Stimulated activated CD8-positive, alpha-beta memory T cell treated with anti-CD3 and anti-CD28 coated beads, Interleukin-4, amount 100 ng/mL, for 48 hours (primary cell): ENCODE measurements at regions not wholly inside any gene's neighbourhood (a gene's known extent, or its start where the extent isn't known, plus 50 kb on each side); places are given as distances from the start of the nearest gene placed in this dataset.
"Not testable (repeated sequence)": the region's sequence is repeated elsewhere in the genome, so short reads cannot be mapped to it uniquely, and the experiment has no call there.

Experiments used
- DNase-seq: peaks from one replicate; pipeline ENCODE4 v3.0.0-alpha.2; 2020

DNA sequence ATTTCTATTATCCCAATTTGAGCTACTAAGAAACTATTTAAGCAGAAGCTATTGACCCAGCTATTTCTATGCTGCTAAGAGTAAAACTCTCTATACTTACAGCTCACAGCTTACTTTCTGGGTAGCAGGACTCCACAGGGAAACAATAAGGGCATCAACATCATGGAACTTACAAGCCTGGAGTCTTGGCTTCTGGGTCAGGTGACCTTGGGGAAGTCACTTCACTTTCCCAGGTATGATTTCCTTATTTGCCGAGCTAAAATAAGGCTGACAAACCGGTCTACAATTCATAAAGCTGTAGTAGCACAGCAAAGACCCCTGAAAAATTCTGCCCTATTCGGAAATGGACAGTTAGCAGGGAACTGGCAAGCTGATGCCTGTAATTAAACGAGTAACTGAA is 278.3 kb upstream of the NR2F2 start:
- DNase-seq = no peak

DNA sequence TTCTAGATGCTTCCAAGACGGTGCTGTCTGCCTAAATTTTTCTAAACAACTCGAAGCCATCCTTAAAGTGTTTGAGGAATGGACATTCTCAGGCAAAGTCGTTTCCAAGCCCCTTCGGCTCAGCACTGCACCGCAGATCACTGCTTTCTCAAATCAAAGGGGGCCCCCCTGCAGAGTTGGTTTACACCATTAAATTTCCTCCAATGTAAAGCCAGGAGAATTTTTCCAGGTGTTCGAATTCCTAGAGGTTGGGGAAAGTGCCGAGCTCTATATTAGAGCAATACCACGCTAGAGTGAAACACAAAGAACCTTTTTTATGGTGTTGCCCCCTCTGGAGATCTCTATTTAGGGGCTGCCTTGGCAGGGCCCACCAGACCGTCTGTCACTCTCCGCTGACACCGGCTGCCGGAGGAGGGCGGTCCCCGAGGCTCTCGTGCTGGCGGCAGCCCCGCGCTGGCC is 277.9 kb upstream of the NR2F2 start:
- DNase-seq = no peak

DNA sequence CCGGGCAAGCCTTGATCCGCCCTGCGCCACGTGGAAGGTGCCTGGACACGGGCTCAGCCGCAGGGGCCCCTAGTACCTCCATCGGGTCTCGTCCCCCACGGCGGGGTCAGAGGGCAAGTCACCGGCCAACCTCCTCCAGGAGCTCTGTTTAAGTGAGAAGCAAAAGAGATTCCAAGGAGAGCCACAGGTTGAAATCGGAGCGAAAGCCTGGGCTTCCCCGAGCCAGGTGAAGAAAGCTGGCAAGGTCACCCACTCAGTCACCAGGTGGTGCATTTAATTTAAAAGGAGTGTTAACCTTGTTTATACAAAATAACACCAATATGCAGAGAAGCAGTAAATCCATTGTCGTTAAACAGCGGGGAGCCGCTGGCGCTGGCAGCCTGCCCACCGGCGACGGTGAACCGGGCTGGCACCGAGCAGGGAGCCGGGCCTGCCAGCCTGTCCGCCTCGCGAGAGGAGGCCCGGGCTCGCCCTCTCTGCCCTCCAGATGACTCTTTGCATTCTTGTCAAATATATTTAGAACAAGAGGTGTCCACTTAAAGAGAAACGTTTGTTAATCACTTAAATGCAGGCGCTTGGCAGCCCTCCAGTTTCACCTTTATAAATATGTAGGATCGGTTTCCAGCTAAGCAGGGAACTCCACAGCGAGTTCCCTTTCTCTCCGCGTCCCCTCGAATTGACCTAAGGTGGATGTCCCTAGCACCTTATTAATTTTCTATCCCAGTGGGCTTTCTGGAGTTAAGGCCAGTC is 277.3 kb upstream of the NR2F2 start:
- no peak for DNase-seq

DNA sequence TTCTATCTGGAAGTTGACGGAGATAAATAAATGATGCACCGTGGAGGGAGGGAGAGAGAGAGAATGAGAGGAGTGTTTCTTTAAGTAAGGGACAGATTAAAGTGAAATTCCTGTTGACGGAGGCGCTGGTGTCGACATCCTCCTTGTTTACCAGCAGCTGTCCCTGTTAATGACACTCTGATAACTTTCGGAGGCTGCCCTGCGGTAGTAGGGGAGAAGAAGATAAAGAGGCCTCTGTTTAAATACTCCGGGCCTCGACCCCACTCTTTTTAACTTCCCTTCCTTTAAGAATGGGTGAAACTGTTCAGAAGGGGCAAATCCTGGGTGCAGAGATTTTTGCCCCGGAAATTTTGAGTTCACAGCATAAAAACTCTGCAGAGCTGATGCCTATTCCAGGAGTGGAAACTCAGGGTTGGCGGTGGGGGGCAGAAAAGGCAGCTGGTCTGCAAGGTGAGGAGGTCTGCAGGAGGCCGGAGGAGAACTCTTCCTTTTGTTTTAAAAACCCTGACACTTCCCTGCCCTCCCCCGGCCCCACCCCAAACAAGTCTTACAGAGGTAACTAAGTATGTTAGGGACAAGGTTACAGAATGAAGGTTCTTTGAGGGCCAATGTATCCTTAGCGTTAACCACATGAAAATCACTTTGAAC is 276.6 kb upstream of the NR2F2 start:
- no peak for DNase-seq

DNA sequence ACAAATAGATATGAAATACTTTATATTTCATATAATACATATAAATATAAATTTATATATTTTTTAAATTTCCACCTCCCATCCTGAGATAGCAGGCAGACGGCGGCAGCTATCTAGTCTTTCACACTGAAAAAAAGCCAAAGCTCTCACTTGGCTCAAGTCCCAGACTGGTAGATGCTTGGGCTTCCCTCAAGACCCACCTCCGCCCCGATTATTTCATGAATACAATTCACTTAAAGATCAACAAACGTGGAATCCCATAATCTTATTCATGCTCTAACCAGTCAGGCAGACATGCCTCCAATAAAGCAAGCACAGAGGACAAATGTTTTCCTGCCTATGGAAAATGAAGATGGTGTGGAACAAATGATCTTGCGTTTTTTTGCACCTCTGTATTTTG is 275.9 kb upstream of the NR2F2 start:
- no peak for DNase-seq

DNA sequence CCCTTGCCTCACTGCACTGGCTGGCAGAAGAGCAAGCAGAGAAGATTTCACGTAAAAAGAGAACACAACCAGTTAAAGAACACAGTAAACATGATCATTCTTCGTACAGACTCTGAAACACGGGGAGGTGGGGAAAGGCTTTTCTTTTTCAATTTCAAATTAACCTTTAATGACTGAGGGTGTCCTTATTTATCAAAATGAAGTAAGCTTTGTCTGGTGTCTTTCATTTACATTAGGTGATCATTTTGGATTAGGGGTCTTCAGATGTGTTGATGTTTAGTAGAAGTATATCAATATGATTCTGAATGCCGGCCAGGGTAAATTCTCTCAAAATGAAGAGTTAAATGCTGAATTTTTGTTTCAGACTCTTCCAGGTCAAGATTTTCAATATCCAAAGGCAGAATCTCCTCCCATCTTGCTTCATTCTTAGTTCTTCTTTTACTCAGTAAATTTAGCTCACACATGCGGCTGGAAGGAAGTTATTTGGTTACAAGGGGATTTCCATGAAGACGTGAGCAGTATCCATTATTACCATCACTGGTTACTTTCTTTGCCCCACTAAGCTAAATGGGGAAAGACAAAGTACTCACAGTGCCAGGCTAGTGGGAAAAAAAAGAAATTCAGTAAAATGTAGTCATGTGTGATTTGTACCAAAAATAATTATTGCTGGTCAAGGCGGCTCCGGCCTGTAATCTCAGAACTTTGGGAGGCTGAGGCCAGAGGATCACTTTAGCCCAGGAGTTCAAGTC is 272.2 kb upstream of the NR2F2 start:
- DNase-seq = no peak

DNA sequence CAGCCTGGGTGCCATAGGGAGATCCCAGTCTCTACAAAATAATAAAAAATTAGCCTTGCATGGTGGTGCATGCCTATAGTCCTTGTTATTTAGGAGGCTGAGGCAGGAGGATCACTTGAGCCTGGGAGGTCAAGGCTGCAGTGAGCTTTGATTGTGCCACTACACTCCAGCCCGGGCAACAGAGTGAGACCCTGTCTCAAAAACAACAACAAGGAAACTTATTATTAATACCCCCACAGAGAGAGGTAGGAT is 271.7 kb upstream of the NR2F2 start:
- not testable (repeated sequence) for DNase-seq

DNA sequence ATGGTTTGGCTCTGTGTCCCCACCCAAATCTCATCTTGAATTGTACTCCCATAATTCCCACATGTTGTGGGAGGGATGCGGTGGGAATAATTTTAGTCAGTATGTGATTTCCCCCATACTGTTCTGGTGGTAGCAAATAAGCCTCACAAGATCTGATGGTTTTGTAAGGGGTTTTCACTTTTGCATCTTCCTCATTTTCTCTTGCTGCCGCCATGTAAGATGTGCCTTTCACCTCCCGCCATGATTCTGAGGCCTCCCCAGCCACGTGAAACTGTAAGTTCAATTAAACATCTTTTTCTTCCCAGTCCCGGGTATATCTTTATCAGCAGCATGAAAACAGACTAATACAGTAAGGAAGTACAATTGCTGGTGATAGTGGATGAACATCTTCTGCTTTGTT is 269.9 kb upstream of the NR2F2 start:
- DNase-seq = not testable (repeated sequence)

DNA sequence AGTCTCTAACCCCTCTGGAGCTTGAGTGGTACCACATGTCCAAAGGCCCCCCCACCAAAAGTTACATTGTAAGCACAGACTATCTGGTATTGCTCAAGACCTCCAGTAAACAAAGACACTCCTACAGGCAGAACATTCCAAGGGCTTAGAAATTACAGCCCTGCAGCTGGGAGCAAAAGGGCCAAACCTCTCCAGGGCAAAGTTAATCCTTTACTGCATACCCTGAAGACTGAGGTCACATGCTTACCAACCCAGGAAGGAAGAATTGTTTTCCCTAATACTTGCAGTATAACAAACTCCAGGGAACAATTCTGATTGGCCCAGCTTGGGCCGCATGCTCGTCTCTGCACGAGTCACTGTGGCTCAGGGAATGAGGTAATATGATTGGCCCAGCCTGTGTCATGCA is 266.1 kb upstream of the NR2F2 start:
- no peak for DNase-seq

DNA sequence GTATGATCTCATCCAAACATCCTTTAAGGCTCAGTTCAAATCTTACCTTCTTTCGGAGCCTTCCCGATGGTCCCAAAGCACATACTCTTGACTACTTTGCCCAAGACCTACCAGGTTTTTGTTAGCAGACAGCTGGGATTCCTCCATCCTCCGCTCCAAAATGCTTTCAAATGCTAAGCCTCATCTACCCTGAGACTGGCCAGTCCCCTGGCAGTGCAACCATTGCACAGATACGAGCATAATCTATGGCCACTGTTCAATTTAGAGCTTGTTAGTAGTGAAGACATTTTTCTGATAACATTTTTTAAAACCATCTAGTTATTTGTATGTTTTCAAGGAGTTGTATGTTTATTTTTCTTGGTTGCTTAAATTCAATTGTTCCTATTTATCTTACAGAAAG is 264.4 kb upstream of the NR2F2 start:
- no peak for DNase-seq

DNA sequence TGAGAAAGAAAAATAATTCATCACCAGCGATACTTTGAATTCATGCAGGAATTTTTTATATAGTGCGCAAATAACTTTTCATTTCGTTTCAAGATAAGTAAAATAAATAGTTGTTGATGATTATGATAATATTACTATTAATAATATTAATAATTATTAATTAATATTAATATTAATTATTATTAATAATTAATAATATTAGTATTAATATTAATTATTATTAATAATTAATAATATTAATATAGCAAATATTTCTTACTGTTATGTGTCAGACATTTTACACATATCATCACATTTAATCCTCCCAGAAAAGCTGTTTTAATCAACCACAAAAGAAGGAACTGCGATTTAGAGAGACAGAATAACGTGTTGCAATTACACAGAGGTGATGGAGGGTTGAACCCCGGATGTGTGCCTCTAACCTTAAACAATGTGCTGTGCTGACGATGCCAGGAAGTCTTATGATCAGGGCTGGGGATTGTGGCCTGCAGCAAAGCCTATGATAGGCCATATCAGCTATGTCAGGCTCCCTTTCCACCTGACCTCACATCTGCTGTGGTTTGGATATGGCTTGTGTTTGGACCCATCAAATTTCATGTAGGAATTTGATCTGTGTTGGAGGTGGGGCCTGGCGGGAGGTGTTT is 263.5 kb upstream of the NR2F2 start:
- DNase-seq = no peak

DNA sequence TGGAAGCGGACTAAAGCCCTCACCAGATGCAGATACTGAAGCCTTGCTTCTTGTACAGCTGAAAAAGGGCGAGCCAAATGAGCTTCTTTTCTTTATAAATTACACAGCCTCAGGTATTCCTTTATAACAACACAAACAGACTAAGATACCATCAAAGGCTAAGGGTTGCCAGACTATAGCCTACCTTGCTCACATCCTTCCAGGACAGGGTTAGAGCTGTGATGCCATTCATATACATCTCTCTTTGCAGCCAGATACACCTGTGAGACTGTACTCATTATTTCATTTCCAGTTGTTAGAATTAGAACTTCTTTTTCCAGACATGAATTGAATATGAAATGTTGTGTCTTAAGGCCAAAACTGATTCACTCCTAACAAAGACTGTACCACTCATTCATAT is 262.8 kb upstream of the NR2F2 start:
- no peak for DNase-seq

DNA sequence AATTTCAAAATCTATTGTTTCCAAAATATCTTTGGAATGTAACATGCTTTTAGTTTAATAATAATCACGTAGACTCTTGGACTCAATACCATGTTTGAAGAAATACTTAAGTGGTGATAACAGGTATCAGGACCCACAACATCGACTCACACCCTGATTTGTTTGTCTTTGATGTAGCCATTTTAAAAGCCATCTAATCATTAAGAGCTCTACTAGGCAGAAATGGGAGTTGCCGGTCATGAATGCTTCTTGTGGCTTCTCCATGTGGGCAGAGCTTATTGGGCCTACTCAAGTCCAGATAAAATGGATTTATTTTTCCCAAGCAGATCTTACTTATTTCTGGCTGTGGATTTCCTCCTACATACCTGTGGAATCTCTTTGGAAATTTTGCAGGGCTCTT is 261.6 kb upstream of the NR2F2 start:
- DNase-seq = no peak

DNA sequence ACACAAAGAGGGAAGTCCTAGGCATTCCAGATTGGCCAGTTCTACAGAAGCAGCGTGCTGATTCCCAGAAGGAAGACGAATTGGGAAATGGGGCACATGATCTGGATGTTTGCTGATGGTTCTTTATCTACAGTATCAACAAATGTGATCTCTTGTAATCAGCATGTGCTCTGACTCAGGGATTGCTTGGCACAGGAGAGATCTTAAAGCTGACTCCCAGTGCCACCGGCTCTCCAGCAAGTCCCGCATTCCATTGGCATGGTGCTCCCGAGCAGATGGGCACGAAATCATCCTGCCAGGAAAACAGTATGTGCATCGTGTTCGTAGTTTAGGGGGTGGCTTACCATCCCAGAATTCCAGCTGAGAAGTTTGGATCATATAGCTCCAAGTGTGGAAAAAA is 259.9 kb upstream of the NR2F2 start:
- DNase-seq = no peak

DNA sequence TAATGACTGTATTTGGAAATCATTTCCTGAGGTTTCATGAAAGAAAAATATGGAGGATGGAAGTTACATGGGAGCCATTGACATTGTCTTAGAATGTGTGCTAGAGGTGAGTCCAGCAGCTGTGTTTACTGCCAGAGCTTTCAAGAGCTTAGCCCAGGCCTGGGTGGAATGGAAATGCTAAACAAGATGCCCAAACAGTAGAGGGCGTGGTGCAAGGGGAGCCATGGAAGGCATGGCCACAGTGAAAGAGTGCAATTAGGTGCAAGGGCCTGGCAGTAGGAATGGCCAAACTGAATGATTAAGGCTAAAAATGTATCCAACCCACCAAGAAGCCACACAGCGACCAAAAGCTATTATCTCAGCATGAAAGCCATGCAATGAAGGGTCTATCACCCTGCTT is 257.7 kb upstream of the NR2F2 start:
- no peak for DNase-seq

DNA sequence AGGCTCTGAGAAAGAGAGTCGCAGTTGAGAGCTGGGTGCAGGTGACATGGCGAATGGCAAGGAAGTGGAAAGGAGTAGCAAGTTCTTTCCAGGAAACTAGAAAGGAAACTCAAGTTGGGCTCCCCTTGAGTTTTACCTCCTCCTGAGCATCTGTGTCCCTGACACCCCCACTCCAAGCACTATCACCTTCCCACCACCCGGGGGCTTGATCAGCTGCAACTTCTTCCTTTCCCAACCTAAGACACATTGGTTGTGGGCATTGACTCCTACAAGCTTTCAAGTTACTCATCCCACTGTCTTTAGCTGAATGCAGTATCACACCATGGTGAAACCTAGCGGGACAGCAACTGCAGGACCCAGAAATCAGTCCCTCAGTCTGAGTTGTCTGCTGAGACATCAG is 256.6 kb upstream of the NR2F2 start:
- no peak for DNase-seq

DNA sequence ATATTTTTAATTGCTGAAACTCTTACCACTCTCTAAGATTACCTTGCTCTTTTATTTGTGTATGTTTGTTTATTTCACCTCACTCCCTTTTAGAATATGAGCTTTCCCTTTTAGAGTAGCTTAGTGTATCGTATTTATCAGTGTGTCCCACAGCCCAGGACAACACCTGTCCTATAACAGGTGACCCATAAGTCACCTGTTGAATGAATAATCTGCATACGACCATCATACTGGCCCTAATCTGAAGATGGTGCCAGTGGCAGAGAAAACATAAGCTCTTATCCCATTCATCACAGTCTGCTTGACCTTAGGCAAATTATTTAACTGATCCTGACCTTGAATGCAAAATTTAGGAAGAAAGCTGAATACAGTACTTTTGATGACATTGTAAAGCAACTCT is 254.6 kb upstream of the NR2F2 start:
- no peak for DNase-seq

DNA sequence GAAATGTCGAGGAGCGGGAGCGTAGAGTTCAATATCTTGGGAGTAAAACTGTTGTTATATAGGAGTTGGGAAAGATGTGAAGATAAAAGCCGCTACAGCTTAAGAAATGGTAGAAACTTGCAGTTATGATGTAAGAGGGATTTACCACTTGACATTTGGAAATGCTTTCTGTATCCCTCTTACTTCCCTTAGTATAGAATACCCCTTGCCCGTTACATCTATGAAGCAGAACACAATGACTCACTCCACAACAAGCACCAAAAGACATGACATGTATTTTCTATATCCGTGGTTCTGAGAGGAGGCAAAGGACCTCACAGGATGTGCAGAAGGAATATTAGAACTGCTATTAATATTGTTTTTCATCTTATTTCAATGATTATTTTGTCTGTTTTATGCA is 254.2 kb upstream of the NR2F2 start:
- no peak for DNase-seq

DNA sequence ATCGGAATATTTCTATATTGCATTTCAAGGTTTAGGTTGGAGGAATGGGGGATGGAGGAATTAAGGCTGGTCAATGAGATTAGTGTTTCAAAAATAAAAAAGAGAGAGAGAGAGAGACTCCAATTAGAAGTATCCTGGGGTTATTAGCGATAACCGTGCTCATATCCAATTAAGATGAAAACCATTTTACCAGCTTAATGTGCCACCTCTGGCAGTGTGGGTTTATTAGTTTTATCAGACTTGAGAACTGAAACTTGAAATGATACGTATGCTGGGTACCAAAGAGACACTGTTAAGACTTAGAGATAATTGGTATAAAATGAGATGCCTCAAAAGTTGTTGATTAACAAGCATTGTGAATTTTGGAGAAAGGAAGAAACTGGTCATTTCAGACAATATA is 251.5 kb upstream of the NR2F2 start:
- no peak for DNase-seq

DNA sequence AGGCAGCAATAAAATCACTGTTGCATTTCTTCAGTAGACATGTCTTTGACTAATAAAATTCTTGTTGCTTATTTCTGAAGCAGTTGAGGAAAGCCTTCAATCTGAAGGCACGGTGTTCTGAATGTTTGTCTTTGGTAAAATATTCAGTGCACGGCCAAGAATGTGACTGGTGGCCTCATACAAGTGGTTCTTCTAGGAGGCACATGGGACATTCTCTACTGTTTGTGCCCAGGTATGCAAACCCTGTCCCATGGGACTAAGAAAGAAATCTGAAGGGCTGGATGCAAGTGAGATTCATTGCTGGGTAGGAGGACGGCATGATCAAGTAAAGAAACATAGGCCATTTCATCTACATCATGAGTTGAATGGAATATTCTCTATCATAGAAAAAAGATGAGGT is 250.6 kb upstream of the NR2F2 start:
- no peak for DNase-seq

DNA sequence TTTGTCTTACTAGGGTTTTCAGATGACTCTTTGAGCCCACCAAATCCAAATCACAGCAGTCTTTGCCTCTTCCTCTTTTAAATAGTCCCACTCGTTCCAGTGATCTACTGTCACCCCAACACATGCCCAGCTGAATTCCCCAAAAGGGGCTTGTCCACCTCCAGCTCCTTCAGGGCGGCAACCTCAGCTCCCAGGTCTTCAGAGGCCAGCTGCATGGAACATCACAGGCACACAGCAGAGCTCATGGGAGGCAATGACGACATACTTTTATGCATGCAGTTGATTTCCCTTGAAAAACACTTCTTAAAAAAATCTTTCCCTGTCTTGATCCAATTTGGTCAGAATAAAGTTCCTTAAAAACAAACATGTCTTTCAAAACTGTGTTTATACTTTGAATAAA is 244.3 kb upstream of the NR2F2 start:
- DNase-seq = no peak

DNA sequence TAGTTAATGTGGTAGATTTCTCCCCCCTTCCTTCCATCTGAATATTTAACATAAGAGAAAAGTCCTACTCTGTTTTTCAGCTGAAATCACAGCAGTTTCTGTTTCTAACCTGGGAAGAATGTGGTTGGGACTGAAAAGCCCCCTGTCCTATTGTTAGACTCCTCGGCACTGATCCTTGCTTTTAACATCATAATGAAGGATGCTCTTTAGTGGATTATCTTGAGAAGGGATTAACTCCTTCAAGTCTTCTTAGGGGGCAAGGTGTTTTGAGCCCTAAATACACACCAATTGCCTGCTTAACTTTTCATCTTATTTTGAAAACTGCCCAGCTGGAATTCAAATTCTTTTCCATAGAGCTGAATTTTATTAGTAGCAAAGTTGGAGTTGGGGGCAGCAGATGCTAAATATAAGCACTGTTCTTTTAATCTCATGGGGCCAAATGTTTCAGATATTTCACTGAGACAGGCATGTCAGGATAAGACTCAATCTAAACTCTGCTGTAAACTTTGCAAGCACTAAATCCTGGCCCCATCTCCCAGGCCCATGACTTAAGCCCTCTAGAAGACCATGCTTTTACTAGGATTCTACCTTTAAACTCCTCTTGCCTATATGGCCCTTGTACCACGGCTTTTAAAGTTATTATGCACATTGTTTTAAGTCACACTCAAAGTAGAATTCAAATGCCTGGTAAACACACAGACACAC is 243.2 kb upstream of the NR2F2 start:
- no peak for DNase-seq

DNA sequence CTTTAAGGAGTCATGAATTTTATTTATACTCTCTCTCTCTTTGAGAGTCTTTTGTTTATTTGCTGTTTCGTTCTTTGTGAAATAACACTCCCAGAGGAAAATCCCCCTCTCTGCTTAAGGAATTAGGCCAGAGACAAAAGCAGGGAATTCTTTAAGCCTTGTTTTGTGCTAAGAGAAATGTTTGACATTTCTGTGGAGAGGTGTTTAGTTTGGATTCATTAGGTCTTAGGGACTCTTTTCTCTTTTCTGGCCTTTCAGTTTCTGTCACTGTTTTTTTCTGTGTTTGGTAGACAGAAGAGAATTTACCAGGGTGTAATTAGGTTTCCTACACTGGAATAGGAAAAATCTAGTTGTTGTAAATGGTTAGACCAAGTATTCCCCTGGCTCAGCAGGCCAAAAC is 241.8 kb upstream of the NR2F2 start:
- no peak for DNase-seq
